Calu3 (cell line): ENCODE measurements at regions not wholly inside any gene's neighbourhood (a gene's known extent, or its start where the extent isn't known, plus 50 kb on each side); places are given as distances from the start of the nearest gene placed in this dataset.

Experiments used
- BruUV-seq: library from RNA; stranded (reverse); fragments of 400-500 nt; replicated peaks from 2 replicates; lab custom pipeline; 2021; lab: Mats Ljungman, UMichigan
- CTCF ChIA-PET: fragments of 300-600 bp; sonication (Branson Sonifier 250); formaldehyde crosslinking; loops from one replicate; lab custom pipeline; 2022; ENCODE audit warnings: antibody characterized with exemption; lab: Charles Lee
- DNase-seq: peaks from one replicate; pipeline ENCODE4 v3.0.0; 2022
- H3K27ac Mint-ChIP-seq: one replicate; pipeline ENCODE4 v1.8.0; 2022; ENCODE audit warnings: mixed read lengths; ENCODE audit not compliant: unreplicated experiment
- H3K27me3 Mint-ChIP-seq: one replicate; pipeline ENCODE4 v1.8.0; 2022; ENCODE audit warnings: mixed read lengths; ENCODE audit not compliant: unreplicated experiment
- H3K36me3 Mint-ChIP-seq: one replicate; pipeline ENCODE4 v1.8.0; 2022; ENCODE audit warnings: mild to moderate bottlenecking, moderate library complexity, mixed read lengths; ENCODE audit not compliant: insufficient read depth, unreplicated experiment
- H3K4me1 Mint-ChIP-seq: one replicate; pipeline ENCODE4 v1.8.0; 2022; ENCODE audit warnings: mild to moderate bottlenecking, low read depth, mixed read lengths; ENCODE audit not compliant: unreplicated experiment
- H3K4me3 Mint-ChIP-seq: one replicate; pipeline ENCODE4 v1.8.0; 2022; ENCODE audit warnings: mild to moderate bottlenecking, low read depth, moderate library complexity, mixed read lengths; ENCODE audit not compliant: unreplicated experiment
- H3K9me3 Mint-ChIP-seq: one replicate; pipeline ENCODE4 v1.8.0; 2022; ENCODE audit warnings: low read depth, mixed read lengths; ENCODE audit not compliant: unreplicated experiment
- CTCF ChIP-seq: fragments of 200-600 bp; IDR thresholded peaks from one replicate; pipeline ENCODE4 v1.8.0; 2022; ENCODE audit warnings: antibody characterized with exemption; ENCODE audit not compliant: unreplicated experiment
- intact Hi-C: fragments of 100-400 bp; cut with micrococcal nuclease; formaldehyde crosslinking; loops from one replicate; pipeline ENCODE4 v1.10.0; 2022; ENCODE audit not compliant: unreplicated experiment

GRCh38 chr2:221060376-221060775 is 511.7 kb downstream of the EPHA4 start:
- Mint-ChIP-seq H3K27ac (no peak overlapping the region), H3K4me3 (no peak overlapping the region), H3K36me3 (no peaks in the 10 kb centered on the region), H3K4me1 (no peaks in the 10 kb centered on the region), H3K27me3 (no peaks in the 10 kb centered on the region), H3K9me3 (no peaks in the 10 kb centered on the region)
- intact Hi-C loops, result no loop called here
- CTCF ChIA-PET, result no interaction called here
- BruUV-seq, result no TSS peak
- no peak for DNase-seq
- TF ChIP-seq CTCF, result no peak

GRCh38 chr2:221063568-221063967 is 508.5 kb downstream of the EPHA4 start:
- Mint-ChIP-seq H3K27ac (no peak overlapping the region), H3K27me3 (no peaks in the 10 kb centered on the region), H3K36me3 (no peaks in the 10 kb centered on the region), H3K9me3 (peaks cover 3% of the 10 kb centered on the region), H3K4me3 (no peak overlapping the region), H3K4me1 (no peaks in the 10 kb centered on the region)
- no peak for DNase-seq
- BruUV-seq, result no TSS peak
- intact Hi-C loops, result no loop called here
- TF ChIP-seq CTCF, result no peak
- CTCF ChIA-PET, result no interaction called here

DNA sequence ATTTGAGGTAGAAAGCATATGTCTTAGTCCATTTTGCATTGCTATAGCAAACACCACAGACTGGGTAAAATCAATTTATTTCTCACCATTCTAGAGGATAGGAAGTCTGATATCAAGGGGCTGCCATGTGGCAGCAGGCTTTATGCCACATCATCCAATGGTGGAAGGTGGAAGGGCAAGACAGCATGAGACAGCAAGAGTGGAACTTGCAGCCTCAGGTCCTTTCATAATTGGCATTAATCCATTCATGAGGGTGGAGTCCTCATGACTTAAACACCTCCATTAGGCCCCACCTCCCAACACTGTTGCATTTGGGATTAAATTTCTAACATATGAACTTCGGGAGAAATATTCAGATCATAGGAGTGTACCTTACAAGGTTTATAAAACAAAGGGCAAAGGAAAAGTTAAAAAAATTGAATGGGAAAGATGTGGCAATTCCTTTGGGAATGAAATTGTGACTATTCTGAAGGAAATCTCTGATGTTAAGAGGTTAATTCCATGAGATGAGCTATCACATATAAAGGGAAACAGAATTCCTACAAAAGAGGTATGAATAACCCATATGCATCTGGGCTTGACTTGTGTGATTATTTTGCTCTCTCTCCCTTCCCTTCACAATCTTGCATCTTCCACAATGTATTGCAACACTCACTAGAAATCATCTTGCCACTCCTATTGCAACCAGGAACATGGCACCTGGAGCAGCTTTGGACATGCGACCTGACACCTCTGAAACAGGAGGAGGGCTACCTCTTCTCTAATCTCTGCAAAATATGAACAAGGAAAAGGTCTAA is 507.8 kb downstream of the EPHA4 start:
- intact Hi-C loops, result no loop called here
- Mint-ChIP-seq H3K27ac (no peak overlapping the region), H3K36me3 (no peaks in the 10 kb centered on the region), H3K9me3 (peaks cover 3% of the 10 kb centered on the region), H3K4me1 (no peaks in the 10 kb centered on the region), H3K4me3 (no peak overlapping the region), H3K27me3 (no peaks in the 10 kb centered on the region)
- DNase-seq, result no peak
- BruUV-seq, result no TSS peak
- CTCF ChIA-PET, result no interaction called here
- TF ChIP-seq CTCF, result no peak

- H3K9me3 Mint-ChIP-seq, result peaks cover 3% of the 10 kb centered on the region
- H3K27ac Mint-ChIP-seq, result no peak overlapping the region
- H3K4me3 Mint-ChIP-seq, result no peak overlapping the region
- CTCF ChIA-PET, result no interaction called here
- no TSS peak for BruUV-seq
- intact Hi-C loops, result no loop called here
- H3K4me1 Mint-ChIP-seq, result no peaks in the 10 kb centered on the region
- TF ChIP-seq CTCF, result no peak
- no peak for DNase-seq
- H3K36me3 Mint-ChIP-seq, result no peaks in the 10 kb centered on the region
- no peaks in the 10 kb centered on the region for H3K27me3 Mint-ChIP-seq
Measured at GRCh38 chr2:221064880-221065279, 507.2 kb downstream of the EPHA4 start.
